ENCODE measurements at regions not wholly inside any gene's neighbourhood (a gene's known extent, or its start where the extent isn't known, plus 50 kb on each side); places are given as distances from the start of the nearest gene placed in this dataset.

DNA sequence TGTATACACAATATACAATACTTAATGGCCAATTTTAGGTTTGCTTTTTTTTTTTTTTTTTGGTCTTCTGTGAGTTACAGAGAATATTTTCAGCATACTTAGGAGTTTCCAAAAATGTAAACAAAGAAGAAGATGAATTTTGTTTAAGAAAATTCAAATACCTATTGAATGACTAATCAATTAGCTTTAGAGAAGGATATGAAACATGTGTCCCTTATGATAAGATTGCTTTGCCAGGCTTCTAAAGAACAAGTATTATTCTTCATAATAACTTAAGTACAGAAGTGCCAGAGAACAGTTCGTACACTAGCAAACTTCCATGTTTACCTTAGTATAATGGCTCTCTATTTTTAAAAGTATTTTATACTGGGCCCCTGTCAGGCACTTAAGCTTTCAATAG is 1191.0 kb upstream of the NCAM2 start:
- Mint-ChIP-seq H3K36me3 (ENCODE audit: insufficient read depth) (no peaks in the 10 kb centered on the region), H3K4me1 (ENCODE audit: low read depth) (no peaks in the 10 kb centered on the region), H3K27me3 (ENCODE audit: low read depth) (no peaks in the 10 kb centered on the region), H3K4me3 (no peak overlapping the region), H3K9me3 (peaks cover 10% of the 10 kb centered on the region)
- ATAC-seq, result no peak
- no peak for DNase-seq

DNA sequence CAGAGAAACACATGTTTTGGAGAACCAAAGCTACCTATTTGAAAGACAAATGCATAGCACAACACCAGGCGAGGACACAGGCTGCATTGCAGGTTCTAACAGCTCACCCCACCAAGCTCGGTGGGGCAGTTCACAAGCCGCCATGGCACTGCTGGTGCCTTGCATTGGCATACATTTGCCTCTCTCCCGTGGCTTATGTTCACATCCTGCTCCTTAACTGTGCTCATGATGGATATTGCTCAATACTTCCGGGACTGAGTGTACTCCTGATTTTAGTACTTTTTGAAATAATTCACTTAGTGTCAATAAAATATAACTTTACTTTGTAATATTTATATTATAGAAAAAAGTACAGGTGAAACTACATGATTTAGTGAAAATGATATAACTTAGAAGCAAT is 1187.4 kb upstream of the NCAM2 start:
- no peak for DNase-seq
- H3K36me3 Mint-ChIP-seq (ENCODE audit: insufficient read depth), result no peaks in the 10 kb centered on the region
- no peaks in the 10 kb centered on the region for H3K27me3 Mint-ChIP-seq (ENCODE audit: low read depth)
- H3K4me1 Mint-ChIP-seq (ENCODE audit: low read depth), result no peaks in the 10 kb centered on the region
- peaks cover 17% of the 10 kb centered on the region for H3K9me3 Mint-ChIP-seq
- no peak for ATAC-seq
- H3K4me3 Mint-ChIP-seq, result no peak overlapping the region

GRCh38 chr21:19830446-19830845 is 1167.8 kb upstream of the NCAM2 start:
- no peaks in the 10 kb centered on the region for H3K36me3 Mint-ChIP-seq (ENCODE audit: insufficient read depth)
- H3K4me1 Mint-ChIP-seq (ENCODE audit: low read depth), result no peaks in the 10 kb centered on the region
- H3K4me3 Mint-ChIP-seq, result no peak overlapping the region
- H3K27me3 Mint-ChIP-seq (ENCODE audit: low read depth), result no peaks in the 10 kb centered on the region
- peaks cover 23% of the 10 kb centered on the region for H3K9me3 Mint-ChIP-seq
- DNase-seq, result no peak
- no peak for ATAC-seq

- ATAC-seq (no peak), DNase-seq (no peak)
- peaks cover 21% of the 10 kb centered on the region for H3K9me3 Mint-ChIP-seq
- no peaks in the 10 kb centered on the region for H3K36me3 Mint-ChIP-seq (ENCODE audit: insufficient read depth)
- H3K4me1 Mint-ChIP-seq (ENCODE audit: low read depth), result no peaks in the 10 kb centered on the region
- H3K27me3 Mint-ChIP-seq (ENCODE audit: low read depth), result no peaks in the 10 kb centered on the region
- H3K4me3 Mint-ChIP-seq, result no peak overlapping the region
These were observed 1165.7 kb upstream of the NCAM2 start for GRCh38 chr21:19832551-19832950.

GRCh38 chr21:19833082-19833481 is 1165.1 kb upstream of the NCAM2 start:
- DNase-seq (no peak), ATAC-seq (no peak)
- Mint-ChIP-seq H3K27me3 (ENCODE audit: low read depth) (no peaks in the 10 kb centered on the region), H3K9me3 (peaks cover 21% of the 10 kb centered on the region), H3K36me3 (ENCODE audit: insufficient read depth) (no peaks in the 10 kb centered on the region), H3K4me3 (no peak overlapping the region), H3K4me1 (ENCODE audit: low read depth) (no peaks in the 10 kb centered on the region)

DNA sequence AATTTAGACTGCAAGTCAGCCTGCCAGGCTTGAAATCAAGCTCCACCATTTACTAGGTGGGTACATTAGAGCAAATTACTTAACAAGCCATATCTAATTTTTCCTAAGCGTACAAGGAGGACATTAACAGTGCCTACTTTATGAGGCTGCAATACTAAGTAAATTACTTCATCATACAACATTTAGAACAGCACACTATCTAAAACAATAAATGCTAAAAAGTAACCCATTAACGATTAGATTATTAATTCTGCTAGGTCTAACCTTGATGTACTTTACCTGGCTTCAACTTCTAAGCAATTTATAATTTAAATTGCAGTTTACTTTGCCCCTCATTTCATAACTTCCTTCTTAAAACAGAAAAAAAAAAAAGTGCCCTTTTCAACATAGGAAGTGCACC is 1155.6 kb upstream of the NCAM2 start:
- H3K27me3 Mint-ChIP-seq (ENCODE audit: low read depth), result no peaks in the 10 kb centered on the region

GRCh38 chr21:19844334-19844733 is 1153.9 kb upstream of the NCAM2 start:
- ATAC-seq (no peak), DNase-seq (no peak)
- no peak overlapping the region for H3K4me3 Mint-ChIP-seq
- no peaks in the 10 kb centered on the region for H3K27me3 Mint-ChIP-seq (ENCODE audit: low read depth)
- H3K36me3 Mint-ChIP-seq (ENCODE audit: insufficient read depth), result no peaks in the 10 kb centered on the region
- H3K9me3 Mint-ChIP-seq, result peaks cover 9% of the 10 kb centered on the region
- no peaks in the 10 kb centered on the region for H3K4me1 Mint-ChIP-seq (ENCODE audit: low read depth)

More for the DNA sequence above, 1155.6 kb upstream of the NCAM2 start:
- Mint-ChIP-seq H3K9me3 (peaks cover 9% of the 10 kb centered on the region), H3K4me3 (no peak overlapping the region), H3K4me1 (ENCODE audit: low read depth) (no peaks in the 10 kb centered on the region), H3K36me3 (ENCODE audit: insufficient read depth) (no peaks in the 10 kb centered on the region)
- ATAC-seq, result no peak
- no peak for DNase-seq

- Mint-ChIP-seq H3K4me3 (no peak overlapping the region), H3K9me3 (peaks cover 15% of the 10 kb centered on the region), H3K36me3 (ENCODE audit: insufficient read depth) (no peaks in the 10 kb centered on the region), H3K27me3 (ENCODE audit: low read depth) (no peaks in the 10 kb centered on the region), H3K4me1 (ENCODE audit: low read depth) (no peaks in the 10 kb centered on the region)
- DNase-seq, result no peak
- no peak for ATAC-seq
These were observed 1148.1 kb upstream of the NCAM2 start for GRCh38 chr21:19850157-19850556.

DNA sequence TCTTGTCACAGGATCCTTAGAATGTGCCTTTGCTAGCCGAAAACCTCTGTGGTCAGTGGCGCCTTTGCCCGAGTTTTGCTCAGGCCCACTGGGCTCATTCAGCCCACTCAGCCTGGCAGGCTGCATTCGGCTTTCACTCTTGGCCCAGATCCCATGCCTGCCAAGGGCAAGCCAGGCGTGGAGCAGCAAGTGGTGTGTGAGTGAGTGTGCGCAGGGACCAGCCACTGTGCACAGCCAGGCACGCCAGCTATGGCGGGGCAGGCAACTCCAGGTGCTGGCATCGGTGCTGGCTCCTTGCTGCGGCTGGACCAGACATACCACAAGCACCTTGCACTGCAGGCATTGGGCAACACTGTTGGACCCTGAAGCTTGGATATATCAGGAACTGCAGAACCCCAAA is 1145.1 kb upstream of the NCAM2 start:
- Mint-ChIP-seq H3K36me3 (ENCODE audit: insufficient read depth) (no peaks in the 10 kb centered on the region), H3K4me3 (no peak overlapping the region), H3K27me3 (ENCODE audit: low read depth) (no peaks in the 10 kb centered on the region), H3K4me1 (ENCODE audit: low read depth) (no peaks in the 10 kb centered on the region), H3K9me3 (peaks cover 11% of the 10 kb centered on the region)
- DNase-seq, result no peak
- no peak for ATAC-seq

GRCh38 chr21:19853709-19854575 is 1144.3 kb upstream of the NCAM2 start:
- peaks cover 11% of the 10 kb centered on the region for H3K9me3 Mint-ChIP-seq
- H3K4me3 Mint-ChIP-seq, result no peak overlapping the region
- H3K27me3 Mint-ChIP-seq (ENCODE audit: low read depth), result no peaks in the 10 kb centered on the region
- ATAC-seq (no peak), DNase-seq (no peak)
- H3K36me3 Mint-ChIP-seq (ENCODE audit: insufficient read depth), result no peaks in the 10 kb centered on the region
- H3K4me1 Mint-ChIP-seq (ENCODE audit: low read depth), result no peaks in the 10 kb centered on the region

GRCh38 chr21:19855522-19855921 is 1142.7 kb upstream of the NCAM2 start:
- Mint-ChIP-seq H3K4me1 (ENCODE audit: low read depth) (no peaks in the 10 kb centered on the region), H3K36me3 (ENCODE audit: insufficient read depth) (no peaks in the 10 kb centered on the region), H3K4me3 (no peak overlapping the region), H3K27me3 (ENCODE audit: low read depth) (no peaks in the 10 kb centered on the region), H3K9me3 (peaks cover 13% of the 10 kb centered on the region)
- DNase-seq, result no peak
- no peak for ATAC-seq

GRCh38 chr21:19864476-19864875 is 1133.7 kb upstream of the NCAM2 start:
- H3K9me3 Mint-ChIP-seq, result peaks cover 12% of the 10 kb centered on the region
- H3K27me3 Mint-ChIP-seq (ENCODE audit: low read depth), result no peaks in the 10 kb centered on the region
- H3K4me1 Mint-ChIP-seq (ENCODE audit: low read depth), result no peaks in the 10 kb centered on the region
- H3K36me3 Mint-ChIP-seq (ENCODE audit: insufficient read depth), result no peaks in the 10 kb centered on the region
- no peak for DNase-seq
- ATAC-seq, result no peak
- H3K4me3 Mint-ChIP-seq, result no peak overlapping the region

- H3K4me1 Mint-ChIP-seq (ENCODE audit: low read depth), result no peaks in the 10 kb centered on the region
- no peaks in the 10 kb centered on the region for H3K27me3 Mint-ChIP-seq (ENCODE audit: low read depth)
- DNase-seq, result no peak
These were observed 1127.5 kb upstream of the NCAM2 start for GRCh38 chr21:19870682-19871081.

GRCh38 chr21:19874521-19874920 is 1123.7 kb upstream of the NCAM2 start:
- Mint-ChIP-seq H3K9me3 (peaks cover 10% of the 10 kb centered on the region), H3K36me3 (ENCODE audit: insufficient read depth) (no peaks in the 10 kb centered on the region), H3K27me3 (ENCODE audit: low read depth) (no peaks in the 10 kb centered on the region), H3K4me3 (no peak overlapping the region), H3K4me1 (ENCODE audit: low read depth) (no peaks in the 10 kb centered on the region)
- DNase-seq (no peak), ATAC-seq (no peak)

More at GRCh38 chr21:19870682-19871081, 1127.5 kb upstream of the NCAM2 start:
- no peak for ATAC-seq
- Mint-ChIP-seq H3K36me3 (ENCODE audit: insufficient read depth) (no peaks in the 10 kb centered on the region), H3K4me3 (no peak overlapping the region), H3K9me3 (peaks cover 11% of the 10 kb centered on the region)

DNA sequence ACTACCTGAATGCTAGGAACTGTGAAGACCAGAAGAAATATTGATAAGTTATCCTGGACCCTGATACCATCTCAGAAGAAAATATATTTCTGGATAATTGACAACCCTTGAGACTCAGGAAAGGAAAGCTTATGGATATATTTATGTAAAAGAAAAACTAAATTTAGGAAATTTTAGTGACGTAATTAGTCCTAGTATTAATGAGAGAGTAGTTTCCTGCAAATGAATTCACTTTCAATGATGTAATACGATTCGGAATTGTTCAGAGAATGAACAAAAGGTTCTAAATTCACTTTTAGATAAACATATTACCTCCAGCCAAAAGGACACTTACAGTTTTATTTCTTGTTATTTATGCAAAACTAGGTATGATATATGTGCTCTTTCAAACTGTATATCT is 1120.1 kb upstream of the NCAM2 start:
- Mint-ChIP-seq H3K27me3 (ENCODE audit: low read depth) (no peaks in the 10 kb centered on the region), H3K36me3 (ENCODE audit: insufficient read depth) (no peaks in the 10 kb centered on the region), H3K9me3 (peaks cover 8% of the 10 kb centered on the region), H3K4me1 (ENCODE audit: low read depth) (no peaks in the 10 kb centered on the region), H3K4me3 (no peak overlapping the region)
- DNase-seq (no peak), ATAC-seq (no peak)

Data from activated T-cell treated with anti-CD3 and anti-CD28 coated beads, Interleukin-2, amount 50 U/mL, for 4 hours (primary cell).